NCI-H82 treated with DMSO at 0.1 percent for 48 hours (cell line): ENCODE measurements at regions not wholly inside any gene's neighbourhood (a gene's known extent, or its start where the extent isn't known, plus 50 kb on each side); places are given as distances from the start of the nearest gene placed in this dataset.
"Not testable (repeated sequence)": the region's sequence is repeated elsewhere in the genome, so short reads cannot be mapped to it uniquely, and the experiment has no call there.

Experiments
- DNase-seq: peaks from one replicate; lab custom pipeline; 2025; ENCODE audit not compliant: unreplicated experiment; lab: John Stamatoyannopoulos, UW

GRCh38 chr2:235439959-235440662 is 53.7 kb upstream of the AGAP1 start:
- no peak for DNase-seq

DNA sequence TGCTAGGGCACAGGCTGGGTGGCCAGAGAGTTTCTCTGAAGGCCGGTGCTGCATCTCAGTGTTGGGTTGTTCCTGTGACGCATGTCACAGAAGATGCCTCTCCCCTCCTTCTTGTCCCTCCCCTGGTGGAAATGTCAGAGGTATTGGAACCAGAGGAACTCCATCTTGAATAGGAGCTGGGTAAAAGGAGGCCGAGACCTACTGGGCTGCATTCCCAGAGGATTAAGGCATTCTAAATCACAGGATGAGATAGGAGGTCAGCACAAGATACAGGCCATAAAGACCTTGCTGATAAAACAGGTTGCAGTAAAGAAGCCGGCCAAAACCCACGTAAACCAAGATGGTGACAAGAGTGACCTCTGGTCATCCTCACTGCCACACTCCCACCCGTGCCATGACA is 50.3 kb upstream of the AGAP1 start:
- DNase-seq, result not testable (repeated sequence)
